Stimulated activated naive B cell treated with anti-CD40 and anti-IgM and Interleukin-4, amounts not matched to agents 10 μg/mL and 1 μg/mL and 100 μg/mL, for 72 hours (primary cell): ENCODE measurements at regions not wholly inside any gene's neighbourhood (a gene's known extent, or its start where the extent isn't known, plus 50 kb on each side); places are given as distances from the start of the nearest gene placed in this dataset.

Experiments used
- ATAC-seq, 2 donors: fragments of 150-1000 bp; cut with Tn5 transposase; replicated peaks; 2 replicates each; pipeline ENCODE4 v1.10.0; 2021; ENCODE audit warnings: moderate library complexity in 1 of 2
- DNase-seq: peaks from one replicate; pipeline ENCODE4 v3.0.0; 2021
- H3K27ac Mint-ChIP-seq: one replicate; pipeline ENCODE4 v1.8.0; 2022; ENCODE audit warnings: mild to moderate bottlenecking, mixed read lengths
- H3K27me3 Mint-ChIP-seq, 2 donors: one replicate each; pipeline ENCODE4 v1.8.0; 2022; ENCODE audit warnings: mixed read lengths in 2 of 2
- H3K36me3 Mint-ChIP-seq, 2 donors: one replicate each; pipeline ENCODE4 v1.8.0; 2022; ENCODE audit warnings: mixed read lengths in 2 of 2, mild to moderate bottlenecking in 1 of 2
- H3K4me1 Mint-ChIP-seq, 2 donors: one replicate each; pipeline ENCODE4 v1.8.0; 2022; ENCODE audit warnings: mixed read lengths in 2 of 2, mild to moderate bottlenecking in 1 of 2
- H3K4me3 Mint-ChIP-seq, 2 donors: one replicate each; pipeline ENCODE4 v1.8.0; 2022; ENCODE audit warnings: mild to moderate bottlenecking in 2 of 2, mixed read lengths in 2 of 2, moderate library complexity in 1 of 2
- H3K9me3 Mint-ChIP-seq, 2 donors: one replicate each; pipeline ENCODE4 v1.8.0; 2022; ENCODE audit warnings: mixed read lengths in 2 of 2, mild to moderate bottlenecking in 1 of 2

DNA sequence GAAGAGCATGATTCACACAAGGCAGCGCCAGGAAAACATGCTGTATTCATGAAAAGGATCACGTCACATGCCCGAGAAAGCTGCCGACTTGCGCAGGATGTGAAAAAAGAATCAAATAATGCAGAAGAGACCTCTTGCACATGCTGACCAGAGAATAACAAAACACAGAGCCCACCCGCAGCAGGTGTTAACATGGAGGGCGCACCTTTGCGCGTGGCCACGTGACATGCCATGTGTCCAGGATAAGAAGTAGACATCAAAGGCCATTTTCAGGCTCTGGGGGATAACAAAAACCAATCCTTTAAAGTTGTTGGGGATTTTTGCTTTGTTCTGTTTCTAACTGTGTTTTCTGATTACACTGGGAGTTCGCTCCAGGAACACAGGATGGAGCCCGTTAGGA, 1332.8 kb downstream of the ZPLD1 start:
- no peaks in the 10 kb centered on the region for H3K36me3 Mint-ChIP-seq
- no peak overlapping the region for H3K4me3 Mint-ChIP-seq
- H3K9me3 Mint-ChIP-seq = no peaks in the 10 kb centered on the region
- no peak for ATAC-seq
- H3K27me3 Mint-ChIP-seq = no peaks in the 10 kb centered on the region
- no peak for DNase-seq
- H3K4me1 Mint-ChIP-seq = no peaks in the 10 kb centered on the region
- H3K27ac Mint-ChIP-seq = no peak overlapping the region

DNA sequence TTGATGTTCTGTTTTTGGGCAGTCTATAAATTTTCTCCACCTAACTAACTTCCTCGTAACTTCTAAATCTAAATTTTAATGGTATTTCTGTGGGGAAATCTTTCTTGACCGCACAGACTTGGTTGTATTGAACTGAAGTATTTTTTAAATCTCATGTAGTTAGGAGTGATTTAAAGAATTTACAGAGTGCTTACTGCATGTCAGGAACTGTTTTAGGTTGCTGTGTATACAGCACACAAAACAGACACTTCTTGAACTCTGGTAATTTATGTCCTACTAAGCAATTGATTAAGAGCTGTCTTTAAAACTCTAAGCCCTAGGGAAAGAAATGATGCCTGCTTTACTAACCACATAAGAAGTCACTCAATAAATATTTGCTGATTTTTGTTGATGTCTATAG, 1350.2 kb downstream of the ZPLD1 start:
- ATAC-seq (no peak), DNase-seq (no peak)
- H3K4me3 Mint-ChIP-seq = no peak overlapping the region
- H3K9me3 Mint-ChIP-seq = no peaks in the 10 kb centered on the region
- no peaks in the 10 kb centered on the region for H3K27me3 Mint-ChIP-seq
- no peaks in the 10 kb centered on the region for H3K36me3 Mint-ChIP-seq
- H3K27ac Mint-ChIP-seq = no peak overlapping the region
- no peaks in the 10 kb centered on the region for H3K4me1 Mint-ChIP-seq

DNA sequence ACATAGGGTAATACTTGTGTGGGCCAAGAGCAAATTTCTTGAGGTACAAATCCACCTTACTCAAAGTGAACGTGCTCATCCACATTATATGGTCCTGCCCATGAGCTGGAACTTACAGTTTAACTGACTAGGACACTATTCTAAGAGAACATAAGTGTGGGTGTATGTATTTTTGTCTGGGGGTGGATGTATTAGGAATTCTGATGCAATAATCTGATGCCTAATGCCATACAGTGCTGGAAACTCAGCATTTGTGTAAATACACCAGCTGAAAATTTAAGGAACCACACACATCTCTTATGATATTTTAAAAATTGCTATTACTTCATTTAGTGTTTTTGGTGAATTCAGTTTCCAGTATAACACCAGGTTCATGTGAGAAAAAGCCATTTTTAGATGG, 1350.7 kb downstream of the ZPLD1 start:
- no peak overlapping the region for H3K4me3 Mint-ChIP-seq
- ATAC-seq (no peak), DNase-seq (no peak)
- H3K27ac Mint-ChIP-seq = no peak overlapping the region
- no peaks in the 10 kb centered on the region for H3K36me3 Mint-ChIP-seq
- no peaks in the 10 kb centered on the region for H3K4me1 Mint-ChIP-seq
- H3K9me3 Mint-ChIP-seq = no peaks in the 10 kb centered on the region
- H3K27me3 Mint-ChIP-seq = no peaks in the 10 kb centered on the region

DNA sequence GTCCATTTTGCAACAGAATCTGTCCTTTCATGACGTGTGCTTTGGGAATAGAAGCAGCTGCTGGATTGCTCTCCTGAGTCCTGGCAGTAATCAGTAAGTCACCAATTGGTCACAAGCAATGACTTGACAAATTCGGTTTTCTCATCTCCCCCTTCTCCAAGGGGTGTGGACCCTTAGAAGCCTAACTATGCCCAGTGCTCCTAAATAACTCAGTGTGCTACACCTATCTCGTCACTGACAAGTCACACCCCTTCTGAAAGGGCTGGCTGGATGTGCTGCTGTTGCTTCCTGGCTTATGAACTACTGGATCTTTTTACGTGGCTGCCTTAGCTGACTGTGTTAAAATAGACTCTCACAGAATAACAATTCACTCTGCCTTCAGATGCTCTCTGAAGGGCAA, 1351.5 kb downstream of the ZPLD1 start:
- Mint-ChIP-seq H3K27me3 (no peaks in the 10 kb centered on the region), H3K4me3 (no peak overlapping the region), H3K27ac (no peak overlapping the region), H3K4me1 (no peaks in the 10 kb centered on the region), H3K36me3 (no peaks in the 10 kb centered on the region), H3K9me3 (no peaks in the 10 kb centered on the region)
- DNase-seq = no peak
- ATAC-seq = no peak

DNA sequence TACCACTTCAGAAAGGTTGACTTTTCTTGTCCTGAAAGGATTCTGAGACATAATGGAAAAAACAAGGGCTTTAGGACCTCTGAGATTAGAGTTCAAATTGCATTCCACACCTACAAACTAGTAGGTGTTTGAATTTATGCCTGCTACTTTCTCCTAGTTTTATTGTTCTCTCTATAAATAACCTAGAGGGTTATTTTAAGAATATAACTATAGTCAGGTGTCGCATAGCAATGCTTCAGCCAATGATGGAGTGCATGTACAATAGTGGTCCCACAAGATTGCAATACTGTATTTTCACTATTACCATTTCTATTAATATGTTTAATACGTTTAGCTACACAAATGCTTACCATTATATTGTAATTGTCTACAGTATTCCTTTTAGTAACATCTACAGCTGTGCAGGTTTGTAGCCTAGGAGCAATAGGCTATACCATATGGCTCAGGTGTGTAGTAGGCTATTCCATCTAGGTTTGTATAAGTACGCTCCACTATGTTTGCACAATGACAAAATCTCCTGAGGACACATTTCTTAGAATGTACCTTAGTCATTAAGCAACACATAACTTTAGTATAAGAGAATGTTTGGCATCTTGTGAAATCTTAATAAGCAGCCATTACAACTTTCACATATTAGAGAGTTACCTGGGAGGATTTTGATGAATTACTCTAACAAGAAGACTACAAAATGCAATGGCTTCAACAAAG, 1352.5 kb downstream of the ZPLD1 start:
- ATAC-seq = no peak

DNA sequence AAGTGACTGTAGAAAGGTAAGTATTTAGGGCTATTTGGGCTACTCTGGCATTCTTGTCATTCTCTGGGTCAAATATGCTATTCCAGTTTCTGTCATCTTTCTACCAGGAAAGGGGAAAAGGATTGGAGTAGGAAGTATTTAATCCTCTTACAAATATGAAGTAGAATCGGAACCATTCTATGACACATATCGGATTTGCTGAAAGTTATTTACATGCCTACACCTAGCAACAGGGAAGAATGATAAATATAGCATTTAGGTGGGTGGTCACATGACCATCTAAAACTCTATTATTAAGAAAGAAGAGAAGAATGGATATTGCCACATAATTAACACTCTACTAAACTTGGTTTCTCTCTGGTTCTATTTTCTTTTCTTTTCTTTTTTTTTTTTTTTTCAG, 1353.1 kb downstream of the ZPLD1 start:
- ATAC-seq = no peak
- no peak overlapping the region for H3K27ac Mint-ChIP-seq

More for the DNA sequence above, 1352.5 kb downstream of the ZPLD1 start:
- no peak for DNase-seq
- H3K9me3 Mint-ChIP-seq = no peaks in the 10 kb centered on the region
- H3K36me3 Mint-ChIP-seq = no peaks in the 10 kb centered on the region
- no peaks in the 10 kb centered on the region for H3K27me3 Mint-ChIP-seq
- H3K4me3 Mint-ChIP-seq = no peak overlapping the region
- H3K4me1 Mint-ChIP-seq = no peaks in the 10 kb centered on the region
- H3K27ac Mint-ChIP-seq = no peak overlapping the region

DNA sequence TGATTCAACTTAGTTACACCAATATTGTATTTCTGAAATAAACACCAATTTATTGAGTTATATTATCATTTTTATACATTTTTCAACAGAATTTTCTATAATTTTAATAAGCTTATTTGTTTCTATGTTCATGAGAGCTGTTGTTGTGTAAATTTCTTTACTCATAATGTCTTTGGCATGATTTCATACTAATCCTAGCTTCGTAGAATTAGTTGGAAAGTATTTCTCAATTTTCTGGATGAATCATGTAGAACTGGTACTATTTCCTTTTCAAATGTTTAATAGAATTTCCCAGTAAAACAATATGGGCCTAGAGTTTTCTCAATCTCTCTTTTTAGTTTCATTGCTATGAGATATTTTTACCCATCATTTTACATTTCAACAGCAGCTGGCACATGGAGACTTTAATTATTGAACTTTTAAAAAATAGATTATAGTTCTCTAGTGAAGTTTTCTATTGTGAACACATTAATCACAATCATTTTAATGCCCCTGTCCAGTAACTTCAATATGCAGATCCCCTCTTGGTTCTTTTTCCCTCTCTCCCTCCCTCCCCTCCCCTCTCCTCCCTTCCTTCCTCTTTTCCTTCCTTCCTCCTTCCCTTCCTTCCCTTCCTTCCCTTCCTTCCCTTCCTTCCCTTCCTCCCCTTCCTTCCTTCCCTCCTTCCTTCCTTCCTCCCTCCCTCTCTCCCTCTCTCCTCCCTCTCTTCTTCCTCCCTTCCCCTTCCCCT, 1357.1 kb downstream of the ZPLD1 start:
- no peaks in the 10 kb centered on the region for H3K27me3 Mint-ChIP-seq
- no peak for ATAC-seq
- H3K9me3 Mint-ChIP-seq = no peaks in the 10 kb centered on the region
- H3K36me3 Mint-ChIP-seq = no peaks in the 10 kb centered on the region
- no peak overlapping the region for H3K4me3 Mint-ChIP-seq
- DNase-seq = no peak
- no peaks in the 10 kb centered on the region for H3K4me1 Mint-ChIP-seq
- no peak overlapping the region for H3K27ac Mint-ChIP-seq

More for the DNA sequence above, 1353.1 kb downstream of the ZPLD1 start:
- DNase-seq = no peak
- Mint-ChIP-seq H3K4me1 (no peaks in the 10 kb centered on the region), H3K36me3 (no peaks in the 10 kb centered on the region), H3K9me3 (no peaks in the 10 kb centered on the region), H3K27me3 (no peaks in the 10 kb centered on the region), H3K4me3 (no peak overlapping the region)

DNA sequence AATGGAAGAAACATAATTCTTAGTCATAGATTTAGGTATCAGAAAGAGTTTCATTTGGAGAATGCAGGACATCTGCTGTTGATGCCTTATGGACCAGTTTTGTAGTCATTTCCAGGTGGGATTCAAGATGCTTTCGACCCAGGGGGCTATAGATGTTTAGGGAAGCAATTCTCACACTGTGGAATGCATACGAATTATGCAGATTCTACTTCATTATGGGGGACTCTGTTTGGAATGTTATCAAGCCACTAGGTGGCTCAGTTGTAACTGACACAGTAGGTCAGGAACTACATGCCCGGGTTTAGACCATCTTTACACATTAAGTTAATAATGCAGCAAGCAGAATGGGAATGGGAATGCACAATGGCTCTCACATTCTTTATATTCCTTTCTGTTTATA, 1359.8 kb downstream of the ZPLD1 start:
- no peaks in the 10 kb centered on the region for H3K9me3 Mint-ChIP-seq
- no peaks in the 10 kb centered on the region for H3K4me1 Mint-ChIP-seq
- no peak overlapping the region for H3K27ac Mint-ChIP-seq
- no peak overlapping the region for H3K4me3 Mint-ChIP-seq
- ATAC-seq (no peak), DNase-seq (no peak)
- H3K36me3 Mint-ChIP-seq = no peaks in the 10 kb centered on the region
- no peaks in the 10 kb centered on the region for H3K27me3 Mint-ChIP-seq

DNA sequence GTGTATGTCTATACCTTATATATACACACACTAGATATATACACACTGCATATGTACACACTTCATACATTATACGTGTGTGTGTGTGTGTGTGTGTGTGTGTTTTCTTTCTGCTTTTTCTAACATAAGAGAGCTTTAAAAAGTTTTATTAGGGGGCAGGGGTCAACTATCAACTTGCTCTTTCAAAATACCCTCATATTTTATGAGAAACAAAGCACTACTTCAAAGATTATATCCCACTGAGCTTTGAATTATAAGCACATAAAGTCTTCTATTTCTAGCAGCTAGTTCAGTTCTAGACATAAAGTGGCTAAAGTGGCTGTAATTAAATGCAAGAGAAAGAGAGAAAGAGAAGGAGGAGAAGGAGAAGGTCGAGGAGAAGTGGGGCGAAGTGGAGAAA, 1361.3 kb downstream of the ZPLD1 start:
- no peak for DNase-seq
- Mint-ChIP-seq H3K4me3 (no peak overlapping the region), H3K27ac (no peak overlapping the region), H3K9me3 (peaks cover 0 to 1% of the 10 kb centered on the region in 2 donors), H3K27me3 (no peaks in the 10 kb centered on the region), H3K4me1 (no peaks in the 10 kb centered on the region), H3K36me3 (no peaks in the 10 kb centered on the region)
- no peak for ATAC-seq

DNA sequence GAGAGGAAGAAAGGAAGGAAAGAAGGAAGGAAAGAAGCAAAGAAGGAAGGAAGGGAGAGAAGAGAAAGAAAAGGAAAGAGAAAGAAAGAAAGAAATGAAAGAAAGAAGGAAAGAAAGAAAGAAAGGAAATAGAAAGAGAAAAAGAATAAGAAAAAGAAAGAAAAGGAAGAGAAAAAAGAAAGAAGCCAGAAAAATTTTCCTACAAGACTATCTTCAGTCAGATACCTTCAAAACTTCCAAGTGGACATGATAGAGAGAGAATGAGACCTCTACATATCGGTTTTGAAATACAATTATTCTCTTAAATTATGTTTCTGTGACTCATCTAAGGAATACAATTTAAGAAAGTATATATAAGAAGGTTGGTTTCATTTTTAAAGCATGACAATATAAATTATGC, 1369.0 kb downstream of the ZPLD1 start:
- Mint-ChIP-seq H3K4me1 (no peaks in the 10 kb centered on the region), H3K4me3 (no peak overlapping the region), H3K27me3 (no peaks in the 10 kb centered on the region), H3K9me3 (peaks cover 0 to 11% of the 10 kb centered on the region in 2 donors), H3K36me3 (no peaks in the 10 kb centered on the region), H3K27ac (no peak overlapping the region)
- DNase-seq (no peak), ATAC-seq (no peak)

DNA sequence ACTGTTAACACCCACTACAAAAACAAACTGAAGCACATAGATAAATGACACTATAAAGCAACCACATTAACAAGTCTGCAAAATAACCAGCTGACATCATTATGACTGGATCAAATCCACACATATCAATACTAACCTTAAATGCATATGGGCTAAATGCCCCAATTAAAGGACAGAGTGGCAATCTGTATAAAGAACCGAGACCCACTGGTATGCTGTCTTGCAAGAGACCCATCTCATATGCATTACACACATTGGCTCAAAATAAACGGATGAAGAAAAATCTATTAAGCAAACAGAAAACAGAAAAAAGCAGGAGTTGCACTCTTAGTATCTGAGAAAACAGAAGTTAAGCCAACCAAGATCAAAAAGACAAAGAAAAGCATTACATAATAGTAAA, 1375.4 kb downstream of the ZPLD1 start:
- DNase-seq = no peak
- Mint-ChIP-seq H3K27ac (no peak overlapping the region), H3K4me1 (no peaks in the 10 kb centered on the region), H3K9me3 (peaks cover 7 to 16% of the 10 kb centered on the region in 2 donors), H3K27me3 (no peaks in the 10 kb centered on the region), H3K4me3 (no peak overlapping the region), H3K36me3 (no peaks in the 10 kb centered on the region)
- ATAC-seq = no peak

DNA sequence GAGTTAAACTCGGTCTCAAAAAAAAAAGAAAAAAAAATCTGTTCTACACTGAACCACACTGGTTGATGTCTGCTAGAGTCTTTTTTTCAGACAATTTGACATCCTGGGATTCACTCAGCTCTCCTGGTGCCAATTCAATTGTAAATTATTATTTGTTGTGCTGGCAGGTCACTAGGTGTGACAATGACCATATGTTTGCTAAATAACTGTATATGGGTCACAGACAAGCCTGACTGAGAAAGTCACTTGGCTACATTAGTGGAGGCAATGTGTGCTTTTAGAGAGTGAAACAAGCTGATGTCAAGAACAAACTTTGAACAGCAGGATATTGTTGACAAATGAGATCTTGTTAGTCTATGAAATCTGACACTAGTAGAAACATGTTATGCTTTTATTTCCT, 1379.1 kb downstream of the ZPLD1 start:
- Mint-ChIP-seq H3K27me3 (no peaks in the 10 kb centered on the region), H3K36me3 (no peaks in the 10 kb centered on the region), H3K4me1 (no peaks in the 10 kb centered on the region), H3K9me3 (peaks cover 7 to 10% of the 10 kb centered on the region in 2 donors), H3K27ac (no peak overlapping the region), H3K4me3 (no peak overlapping the region)
- no peak for ATAC-seq
- no peak for DNase-seq

DNA sequence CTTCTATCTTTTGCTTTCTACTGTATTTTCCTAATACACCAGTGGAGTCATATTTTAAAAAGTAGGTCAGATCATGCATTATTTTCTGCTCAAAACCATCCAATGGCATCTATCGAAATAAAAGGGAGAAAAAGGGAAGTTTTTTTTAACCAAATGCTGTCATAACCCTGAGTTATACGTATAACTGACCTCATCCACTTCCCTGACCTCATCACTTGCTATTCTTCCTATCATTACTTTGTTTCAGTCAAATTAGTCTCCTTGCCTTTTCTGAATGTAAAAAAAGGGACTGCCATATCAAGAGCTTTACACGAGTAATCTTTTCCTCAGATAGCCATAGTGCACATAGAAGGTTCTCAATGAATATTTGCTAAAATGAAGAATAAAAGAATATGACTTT, 1383.6 kb downstream of the ZPLD1 start:
- DNase-seq (no peak), ATAC-seq (no peak)
- H3K36me3 Mint-ChIP-seq = no peaks in the 10 kb centered on the region
- H3K4me3 Mint-ChIP-seq = no peak overlapping the region
- H3K9me3 Mint-ChIP-seq = no peaks in the 10 kb centered on the region
- H3K27me3 Mint-ChIP-seq = no peaks in the 10 kb centered on the region
- H3K27ac Mint-ChIP-seq = no peak overlapping the region
- H3K4me1 Mint-ChIP-seq = no peaks in the 10 kb centered on the region

DNA sequence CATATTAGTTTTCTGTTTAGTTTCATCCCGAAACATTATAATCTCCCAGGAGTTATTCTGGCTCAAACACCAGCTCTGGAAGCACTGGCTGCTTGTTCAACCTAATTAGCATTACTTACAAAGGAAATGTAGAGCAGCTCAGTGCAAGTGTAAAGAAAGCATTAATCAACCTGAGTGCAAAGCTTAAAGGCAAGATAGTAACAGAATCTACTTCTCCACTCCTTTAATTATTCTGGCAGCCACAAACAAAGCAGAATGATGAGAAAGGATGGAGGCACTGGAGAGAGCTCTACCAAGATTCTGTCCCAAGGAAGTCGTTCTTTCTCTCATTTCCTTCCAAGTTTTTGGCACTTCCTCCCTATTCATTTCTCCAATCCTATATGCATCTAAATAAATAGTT, 1384.0 kb downstream of the ZPLD1 start:
- H3K4me3 Mint-ChIP-seq = no peak overlapping the region
- ATAC-seq (no peak), DNase-seq (no peak)
- no peaks in the 10 kb centered on the region for H3K27me3 Mint-ChIP-seq
- no peaks in the 10 kb centered on the region for H3K4me1 Mint-ChIP-seq
- H3K36me3 Mint-ChIP-seq = no peaks in the 10 kb centered on the region
- H3K9me3 Mint-ChIP-seq = no peaks in the 10 kb centered on the region
- H3K27ac Mint-ChIP-seq = no peak overlapping the region

DNA sequence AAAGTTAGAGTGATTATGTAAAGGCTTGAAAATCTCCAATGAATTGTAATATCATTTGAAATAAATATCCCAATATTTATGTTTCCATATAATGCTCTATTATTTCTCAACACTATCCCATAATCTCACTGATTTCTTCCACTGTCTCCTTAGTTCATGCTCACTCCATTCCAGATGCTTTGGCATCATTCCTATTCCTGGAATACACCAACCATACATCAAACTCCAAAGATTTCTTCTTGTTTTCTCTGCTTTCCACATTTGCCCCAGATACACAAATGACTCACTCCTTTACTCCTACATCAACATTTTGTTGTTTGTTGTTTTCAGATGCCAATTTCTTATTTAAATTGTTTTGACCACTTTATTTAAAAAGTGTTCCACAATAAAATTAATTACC, 1390.8 kb downstream of the ZPLD1 start:
- ATAC-seq (no peak), DNase-seq (no peak)
- Mint-ChIP-seq H3K4me3 (no peak overlapping the region), H3K4me1 (no peaks in the 10 kb centered on the region), H3K27ac (no peak overlapping the region), H3K27me3 (no peaks in the 10 kb centered on the region), H3K36me3 (no peaks in the 10 kb centered on the region), H3K9me3 (peaks cover 0 to 2% of the 10 kb centered on the region in 2 donors)
